Upper lobe of left lung (tissue), 4 donors: ENCODE measurements at regions not wholly inside any gene's neighbourhood (a gene's known extent, or its start where the extent isn't known, plus 50 kb on each side); places are given as distances from the start of the nearest gene placed in this dataset.
"Not testable (repeated sequence)": the region's sequence is repeated elsewhere in the genome, so short reads cannot be mapped to it uniquely, and the experiment has no call there.

Experiments used
- CTCF ChIP-seq, 6 experiments: fragments of 450-650 bp in 4 of 6; fragments of 200-600 bp in 2 of 6; sonication (generic) in 2 of 6; IDR thresholded peaks; one replicate each; pipeline ENCODE4 v1.5.1; 2016 to 2019; ENCODE audit warnings: antibody characterized with exemption in 6 of 6
- POLR2A ChIP-seq, 4 donors: fragments of 450-650 bp; IDR thresholded peaks; one replicate each; pipeline ENCODE4 v1.5.1; 2016 to 2017; ENCODE audit warnings: antibody characterized with exemption in 4 of 4, mild to moderate bottlenecking in 2 of 4

DNA sequence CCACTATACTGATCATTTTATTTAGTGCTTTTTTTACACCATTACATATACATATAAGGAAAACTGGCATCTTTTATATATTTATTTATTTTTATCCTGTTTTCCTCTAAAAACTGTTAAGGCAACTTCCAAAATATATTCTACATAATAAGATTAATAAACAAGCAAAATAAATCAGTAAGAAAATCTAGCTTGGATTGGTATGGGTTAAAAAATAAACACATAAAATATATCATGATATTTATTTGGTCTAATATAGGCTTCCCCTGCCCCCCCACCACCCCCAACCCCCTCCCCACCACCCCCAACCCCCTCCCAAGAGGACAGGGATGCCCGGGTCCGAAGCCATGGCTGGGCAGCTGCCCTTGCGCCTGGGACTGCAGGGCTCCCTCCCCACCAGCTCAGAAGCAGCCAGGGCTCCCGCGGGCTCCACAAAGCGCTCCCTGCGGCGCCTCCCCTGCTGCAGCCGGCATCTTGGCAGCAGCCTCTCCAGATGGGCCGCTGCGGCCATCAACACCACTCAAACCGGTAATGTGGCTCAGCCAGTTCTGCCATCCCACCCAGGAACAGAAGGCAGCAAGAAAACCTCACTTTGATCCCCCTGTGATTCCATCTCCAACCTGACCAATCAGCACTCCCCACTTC, 319.3 kb downstream of the SPATA31A6 start:
- not testable (repeated sequence) for TF ChIP-seq POLR2A, CTCF (IDR thresholded peaks at IDR 0.05)
